Endothelial cell of umbilical vein (primary cell): ENCODE measurements at regions not wholly inside any gene's neighbourhood (a gene's known extent, or its start where the extent isn't known, plus 50 kb on each side); places are given as distances from the start of the nearest gene placed in this dataset.
"Not testable (repeated sequence)": the region's sequence is repeated elsewhere in the genome, so short reads cannot be mapped to it uniquely, and the experiment has no call there.

ENCODE experiments used
- EZH2 ChIP-seq: IDR thresholded peaks from 2 replicates; pipeline ENCODE4 v1.6.1; 2012; ENCODE audit warnings: borderline replicate concordance, low read depth, mild to moderate bottlenecking, moderate library complexity, low read length, inconsistent platforms; ENCODE audit not compliant: severe bottlenecking
- GATA2 ChIP-seq: IDR thresholded peaks from 2 replicates; pipeline ENCODE4 v1.7.0; 2011; ENCODE audit warnings: low read depth, mild to moderate bottlenecking, moderate library complexity, mixed read lengths, low read length; ENCODE audit not compliant: insufficient read length, insufficient read depth
- MYC ChIP-seq: IDR thresholded peaks from one replicate; pipeline ENCODE4 v1.6.1; 2011; ENCODE audit warnings: mild to moderate bottlenecking, low read depth, low read length
- POLR2A ChIP-seq: IDR thresholded peaks from 2 replicates; pipeline ENCODE4 v1.6.1; 2012; ENCODE audit warnings: low read depth, mild to moderate bottlenecking, control low read depth, low read length
- TF ChIP-seq, protein P1 (sequence below), 2 donors: IDR thresholded peaks; 1 replicate in 1 of 2; 2 replicates in 1 of 2; pipeline ENCODE4 v1.5.1; 2011; ENCODE audit warnings: low read length in 2 of 2, mild to moderate bottlenecking in 2 of 2, moderate library complexity in 2 of 2, control low read depth in 1 of 2, inconsistent platforms in 1 of 2, low read depth in 1 of 2; ENCODE audit not compliant: insufficient read depth in 1 of 2; ENCODE audit errors: extremely low read depth in 1 of 2
- TF ChIP-seq, protein P2 (sequence below): IDR thresholded peaks from 2 replicates; pipeline ENCODE4 v1.6.1; 2011; ENCODE audit not compliant: insufficient read depth, insufficient read length

DNA sequence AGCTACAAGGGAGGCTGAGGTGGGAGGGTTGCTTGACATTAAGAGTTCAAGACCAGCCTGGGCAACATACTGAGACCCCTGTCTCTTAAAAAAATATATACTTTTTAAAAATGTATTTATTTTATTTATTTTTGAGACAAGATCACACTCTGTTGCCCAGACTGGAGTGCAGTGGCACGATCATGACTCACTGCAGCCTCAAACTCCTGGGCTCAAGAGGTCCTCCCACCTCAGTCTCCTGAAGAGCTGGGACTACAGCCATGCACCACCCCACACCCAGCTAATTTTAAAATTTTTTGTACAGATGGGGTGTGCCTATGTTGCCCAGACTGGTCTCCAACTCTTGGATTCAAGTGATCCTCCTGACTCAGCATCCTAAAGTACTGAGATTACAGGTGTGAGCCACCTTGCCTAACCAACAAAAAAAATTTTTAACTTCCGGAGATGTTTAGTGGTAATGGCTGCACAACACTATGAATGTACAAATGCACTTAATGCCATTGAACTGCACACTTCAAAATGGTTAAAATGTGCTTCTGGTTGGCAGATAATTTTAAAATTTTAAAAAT, 288.5 kb downstream of the GOLGA6L6 start:
- TF ChIP-seq, protein P1, sequence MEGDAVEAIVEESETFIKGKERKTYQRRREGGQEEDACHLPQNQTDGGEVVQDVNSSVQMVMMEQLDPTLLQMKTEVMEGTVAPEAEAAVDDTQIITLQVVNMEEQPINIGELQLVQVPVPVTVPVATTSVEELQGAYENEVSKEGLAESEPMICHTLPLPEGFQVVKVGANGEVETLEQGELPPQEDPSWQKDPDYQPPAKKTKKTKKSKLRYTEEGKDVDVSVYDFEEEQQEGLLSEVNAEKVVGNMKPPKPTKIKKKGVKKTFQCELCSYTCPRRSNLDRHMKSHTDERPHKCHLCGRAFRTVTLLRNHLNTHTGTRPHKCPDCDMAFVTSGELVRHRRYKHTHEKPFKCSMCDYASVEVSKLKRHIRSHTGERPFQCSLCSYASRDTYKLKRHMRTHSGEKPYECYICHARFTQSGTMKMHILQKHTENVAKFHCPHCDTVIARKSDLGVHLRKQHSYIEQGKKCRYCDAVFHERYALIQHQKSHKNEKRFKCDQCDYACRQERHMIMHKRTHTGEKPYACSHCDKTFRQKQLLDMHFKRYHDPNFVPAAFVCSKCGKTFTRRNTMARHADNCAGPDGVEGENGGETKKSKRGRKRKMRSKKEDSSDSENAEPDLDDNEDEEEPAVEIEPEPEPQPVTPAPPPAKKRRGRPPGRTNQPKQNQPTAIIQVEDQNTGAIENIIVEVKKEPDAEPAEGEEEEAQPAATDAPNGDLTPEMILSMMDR (IDR thresholded peaks at IDR 0.05; ENCODE audit: extremely low read depth in 1 of 2, insufficient read depth in 1 of 2, low read depth in 1 of 2, low read length in 2 of 2) = not testable (repeated sequence)
- not testable (repeated sequence) for TF ChIP-seq POLR2A, MYC, EZH2, GATA2
- TF ChIP-seq, protein P2, sequence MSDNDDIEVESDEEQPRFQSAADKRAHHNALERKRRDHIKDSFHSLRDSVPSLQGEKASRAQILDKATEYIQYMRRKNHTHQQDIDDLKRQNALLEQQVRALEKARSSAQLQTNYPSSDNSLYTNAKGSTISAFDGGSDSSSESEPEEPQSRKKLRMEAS = not testable (repeated sequence)
